SK-N-SH treated with all-trans-retinoic acid at 6 μM for 48 hours (cell line): ENCODE measurements at regions not wholly inside any gene's neighbourhood (a gene's known extent, or its start where the extent isn't known, plus 50 kb on each side); places are given as distances from the start of the nearest gene placed in this dataset.

Source experiments
- ATAC-seq: fragments of 200-7000 bp; cut with Tn5 transposase; 3 replicates; pipeline ENCODE4 v1.9.1; 2020; ENCODE audit warnings: mild to moderate bottlenecking, moderate library complexity
- ARNTL ChIP-seq: fragments of 450-650 bp; formaldehyde crosslinking; IDR thresholded peaks from 2 replicates; pipeline ENCODE4 v1.5.0; 2020; ENCODE audit warnings: low read depth, mild to moderate bottlenecking, moderate library complexity, borderline replicate concordance
- BACH2 ChIP-seq: fragments of 250-450 bp; sonication (Bioruptor Pico); IDR thresholded peaks from 2 replicates; pipeline ENCODE4 v1.9.0; 2021; ENCODE audit warnings: mild to moderate bottlenecking, borderline replicate concordance
- CREB5 ChIP-seq: fragments of 250-450 bp; sonication (Bioruptor Pico); IDR thresholded peaks from 2 replicates; pipeline ENCODE4 v1.5.1; 2020; ENCODE audit warnings: low read depth, mild to moderate bottlenecking, moderate library complexity
- CSDC2 ChIP-seq: fragments of 250-450 bp; sonication (Bioruptor Pico); IDR thresholded peaks from 2 replicates; pipeline ENCODE4 v1.5.0; 2020; ENCODE audit warnings: mild to moderate bottlenecking, moderate library complexity
- CSRNP3 ChIP-seq: fragments of 250-450 bp; sonication (Bioruptor Pico); IDR thresholded peaks from 2 replicates; pipeline ENCODE4 v1.5.1; 2021; ENCODE audit warnings: mild to moderate bottlenecking, moderate library complexity
- ESRRG ChIP-seq: fragments of 250-450 bp; sonication (Bioruptor Pico); IDR thresholded peaks from 2 replicates; pipeline ENCODE4 v1.6.1; 2021; ENCODE audit warnings: mild to moderate bottlenecking
- GLIS3 ChIP-seq: fragments of 250-450 bp; sonication (Bioruptor Pico); IDR thresholded peaks from 2 replicates; pipeline ENCODE4 v1.5.0; 2020; ENCODE audit warnings: mild to moderate bottlenecking, moderate library complexity
- ISL1 ChIP-seq: fragments of 250-450 bp; sonication (Bioruptor Pico); IDR thresholded peaks from 2 replicates; pipeline ENCODE4 v2.1.2; 2022; ENCODE audit warnings: mild to moderate bottlenecking, moderate library complexity
- PATZ1 ChIP-seq: fragments of 250-450 bp; sonication (Bioruptor Pico); IDR thresholded peaks from 2 replicates; pipeline ENCODE4 v1.8.0; 2020; ENCODE audit warnings: mild to moderate bottlenecking, moderate library complexity, borderline replicate concordance
- PPARA ChIP-seq: fragments of 250-450 bp; sonication (Bioruptor Pico); IDR thresholded peaks from 2 replicates; pipeline ENCODE4 v1.5.0; 2020; ENCODE audit warnings: mild to moderate bottlenecking, borderline replicate concordance
- RARB ChIP-seq: fragments of 250-450 bp; sonication (Bioruptor Pico); IDR thresholded peaks from 2 replicates; pipeline ENCODE4 v1.8.0; 2021; ENCODE audit warnings: mild to moderate bottlenecking, moderate library complexity
- SNAI2 ChIP-seq: fragments of 250-450 bp; sonication (Bioruptor Pico); IDR thresholded peaks from 2 replicates; pipeline ENCODE4 v1.5.0; 2020; ENCODE audit warnings: mild to moderate bottlenecking, moderate library complexity
- TCF4 ChIP-seq: fragments of 250-450 bp; sonication (Bioruptor Pico); IDR thresholded peaks from 2 replicates; pipeline ENCODE4 v1.8.0; 2021; ENCODE audit warnings: mild to moderate bottlenecking, moderate library complexity, borderline replicate concordance
- TSHZ2 ChIP-seq: fragments of 250-450 bp; sonication (Bioruptor Pico); IDR thresholded peaks from 2 replicates; pipeline ENCODE4 v1.5.0; 2020; ENCODE audit warnings: mild to moderate bottlenecking, moderate library complexity
- ZC3H10 ChIP-seq: fragments of 250-450 bp; sonication (Bioruptor Pico); IDR thresholded peaks from 2 replicates; pipeline ENCODE4 v1.5.1; 2021; ENCODE audit warnings: mild to moderate bottlenecking, moderate library complexity
- ZFP3 ChIP-seq: fragments of 250-450 bp; sonication (Bioruptor Pico); IDR thresholded peaks from 2 replicates; pipeline ENCODE4 v1.5.0; 2020; ENCODE audit warnings: mild to moderate bottlenecking, moderate library complexity
- ZFP30 ChIP-seq: fragments of 450-650 bp; formaldehyde crosslinking; IDR thresholded peaks from 2 replicates; pipeline ENCODE4 v1.5.0; 2022; ENCODE audit warnings: mild to moderate bottlenecking, moderate library complexity
- ZNF565 ChIP-seq: fragments of 450-650 bp; formaldehyde crosslinking; conservative IDR thresholded peaks from 2 replicates; pipeline ENCODE4 v1.5.0; 2020; ENCODE audit warnings: low read depth, mild to moderate bottlenecking, moderate library complexity
- ZNF70 ChIP-seq: fragments of 450-650 bp; formaldehyde crosslinking; IDR thresholded peaks from 2 replicates; pipeline ENCODE4 v1.5.0; 2020; ENCODE audit warnings: mild to moderate bottlenecking, moderate library complexity
- ZNF8 ChIP-seq: fragments of 450-650 bp; formaldehyde crosslinking; IDR thresholded peaks from 2 replicates; pipeline ENCODE4 v1.5.0; 2020; ENCODE audit warnings: mild to moderate bottlenecking, moderate library complexity

GRCh38 chr13:99072356-99072755 is 94.5 kb upstream of the DOCK9 start:
- TF ChIP-seq ESRRG (CRISPR knock-in tag) (no peak), TCF4 (CRISPR knock-in tag) (no peak), PATZ1 (CRISPR knock-in tag) (no peak), SNAI2 (CRISPR knock-in tag) (no peak), ISL1 (no peak), RARB (no peak), ZFP30 (no peak), ARNTL (no peak), BACH2 (CRISPR knock-in tag) (no peak), CREB5 (no peak), CSRNP3 (CRISPR knock-in tag) (no peak), ZFP3 (no peak)
- no peak for ATAC-seq

GRCh38 chr13:99072941-99073340 is 95.1 kb upstream of the DOCK9 start:
- ATAC-seq: no peak
- no peak for TF ChIP-seq SNAI2 (CRISPR knock-in tag)
- TF ChIP-seq ZNF565 (CRISPR knock-in tag): no peak
- no peak for TF ChIP-seq BACH2 (CRISPR knock-in tag)
- TF ChIP-seq ZNF70 (CRISPR knock-in tag): no peak
- TF ChIP-seq PPARA (CRISPR knock-in tag): no peak
- TF ChIP-seq CSRNP3 (CRISPR knock-in tag): no peak
- TF ChIP-seq ZNF8 (CRISPR knock-in tag): no peak
- no peak for TF ChIP-seq ARNTL

GRCh38 chr13:99074693-99075092 is 96.8 kb upstream of the DOCK9 start:
- no peak for TF ChIP-seq ZNF565 (CRISPR knock-in tag)
- no peak for TF ChIP-seq ARNTL
- no peak for TF ChIP-seq TSHZ2
- no peak for ATAC-seq

GRCh38 chr13:99075268-99076191 is 97.7 kb upstream of the DOCK9 start:
- ATAC-seq: no peak
- TF ChIP-seq ZNF565 (CRISPR knock-in tag) (no peak), CSDC2 (CRISPR knock-in tag) (no peak), GLIS3 (CRISPR knock-in tag) (no peak), ZNF70 (CRISPR knock-in tag) (no peak), ZC3H10 (CRISPR knock-in tag) (no peak), ARNTL (no peak), TSHZ2 (no peak), BACH2 (CRISPR knock-in tag) (no peak), ZNF8 (CRISPR knock-in tag) (no peak)
